HG03060 (cell line): ENCODE measurements at regions not wholly inside any gene's neighbourhood (a gene's known extent, or its start where the extent isn't known, plus 50 kb on each side); places are given as distances from the start of the nearest gene placed in this dataset.
"Not testable (repeated sequence)": the region's sequence is repeated elsewhere in the genome, so short reads cannot be mapped to it uniquely, and the experiment has no call there.

Experiments
- ATAC-seq: cut with Tn5 transposase; IDR thresholded peaks from one replicate; pipeline ENCODE4 v1.9.1; 2021; ENCODE audit warnings: low read depth, moderate number of reproducible peaks; ENCODE audit not compliant: unreplicated experiment

GRCh38 chr14:28820677-28821076 is 54.1 kb downstream of the FOXG1 start:
- ATAC-seq = no peak

GRCh38 chr14:28821993-28822392 is 55.4 kb downstream of the FOXG1 start:
- no peak for ATAC-seq

GRCh38 chr14:28823245-28823644 is 56.7 kb downstream of the FOXG1 start:
- no peak for ATAC-seq

GRCh38 chr14:28830115-28830534 is 63.5 kb downstream of the FOXG1 start:
- ATAC-seq = no peak

- peak; percentile 99 for ATAC-seq
Measured at GRCh38 chr14:28831126-28831525, 64.5 kb downstream of the FOXG1 start.

- ATAC-seq = not testable (repeated sequence)
Measured at GRCh38 chr14:28842569-28842968, 76.0 kb downstream of the FOXG1 start.

- ATAC-seq = no peak
Measured at GRCh38 chr14:28867571-28867970, 101.0 kb downstream of the FOXG1 start.

- no peak for ATAC-seq
Measured at GRCh38 chr14:28870033-28870564, 103.5 kb downstream of the FOXG1 start.

GRCh38 chr14:28875934-28876571 is 109.5 kb downstream of the FOXG1 start:
- ATAC-seq = no peak

- no peak for ATAC-seq
Measured at GRCh38 chr14:28876572-28876945, 110.0 kb downstream of the FOXG1 start.

GRCh38 chr14:28877923-28878322 is 111.3 kb downstream of the FOXG1 start:
- no peak for ATAC-seq

- no peak for ATAC-seq
Measured at GRCh38 chr14:28879573-28879996, 113.0 kb downstream of the FOXG1 start.

GRCh38 chr14:28886940-28887339 is 120.4 kb downstream of the FOXG1 start:
- ATAC-seq = no peak

GRCh38 chr14:28895389-28895788 is 128.8 kb downstream of the FOXG1 start:
- ATAC-seq = no peak

GRCh38 chr14:28896337-28896736 is 129.8 kb downstream of the FOXG1 start:
- ATAC-seq = no peak

- ATAC-seq = no peak
Measured at GRCh38 chr14:28901631-28902030, 135.0 kb downstream of the FOXG1 start.

- no peak for ATAC-seq
Measured at GRCh38 chr14:28902930-28903329, 136.3 kb downstream of the FOXG1 start.

- ATAC-seq = no peak
Measured at GRCh38 chr14:28911521-28911920, 144.9 kb downstream of the FOXG1 start.

- ATAC-seq = no peak
Measured at GRCh38 chr14:28913056-28913455, 146.5 kb downstream of the FOXG1 start.

- ATAC-seq = no peak
Measured at GRCh38 chr14:28926122-28926521, 159.5 kb downstream of the FOXG1 start.

- no peak for ATAC-seq
Measured at GRCh38 chr14:28931999-28932398, 165.4 kb downstream of the FOXG1 start.

- ATAC-seq = no peak
Measured at GRCh38 chr14:28936601-28937000, 170.0 kb downstream of the FOXG1 start.

GRCh38 chr14:28941758-28942157 is 175.2 kb downstream of the FOXG1 start:
- ATAC-seq = no peak
